ENCODE measurements at regions not wholly inside any gene's neighbourhood (a gene's known extent, or its start where the extent isn't known, plus 50 kb on each side); places are given as distances from the start of the nearest gene placed in this dataset.

- no peak for TF ChIP-seq CTCF (IDR thresholded peaks at IDR 0.05)
- no peak for TF ChIP-seq EZH2phosphoT487 (IDR thresholded peaks at IDR 0.05)
Measured at GRCh38 chr3:99094606-99095005, 193.1 kb upstream of the DCBLD2 start.

Measured in neural progenitor cell (in vitro differentiated cells).